ENCODE measurements at regions not wholly inside any gene's neighbourhood (a gene's known extent, or its start where the extent isn't known, plus 50 kb on each side); places are given as distances from the start of the nearest gene placed in this dataset.

DNA sequence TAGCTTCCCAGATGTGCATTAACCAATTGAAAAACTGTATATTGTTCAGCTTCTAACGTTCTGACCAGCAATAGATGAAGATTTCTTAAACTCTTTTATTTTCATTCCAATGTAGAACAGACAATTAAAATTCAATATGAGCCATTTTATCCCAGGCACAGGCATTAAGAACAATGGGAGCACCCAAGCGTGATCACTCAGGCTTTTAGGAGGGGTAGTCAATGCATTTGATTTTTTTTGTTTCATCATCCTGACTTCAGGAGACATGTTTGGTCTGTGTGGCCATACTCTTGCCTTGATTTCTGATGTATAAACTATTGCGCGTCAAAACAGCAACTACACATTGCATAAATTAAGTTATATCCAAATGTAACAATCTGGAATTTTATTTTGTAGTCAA lies 653.0 kb upstream of the RORB start:
- DNase-seq (ENCODE audit: low read depth) = no peak
- TF ChIP-seq, protein P1, sequence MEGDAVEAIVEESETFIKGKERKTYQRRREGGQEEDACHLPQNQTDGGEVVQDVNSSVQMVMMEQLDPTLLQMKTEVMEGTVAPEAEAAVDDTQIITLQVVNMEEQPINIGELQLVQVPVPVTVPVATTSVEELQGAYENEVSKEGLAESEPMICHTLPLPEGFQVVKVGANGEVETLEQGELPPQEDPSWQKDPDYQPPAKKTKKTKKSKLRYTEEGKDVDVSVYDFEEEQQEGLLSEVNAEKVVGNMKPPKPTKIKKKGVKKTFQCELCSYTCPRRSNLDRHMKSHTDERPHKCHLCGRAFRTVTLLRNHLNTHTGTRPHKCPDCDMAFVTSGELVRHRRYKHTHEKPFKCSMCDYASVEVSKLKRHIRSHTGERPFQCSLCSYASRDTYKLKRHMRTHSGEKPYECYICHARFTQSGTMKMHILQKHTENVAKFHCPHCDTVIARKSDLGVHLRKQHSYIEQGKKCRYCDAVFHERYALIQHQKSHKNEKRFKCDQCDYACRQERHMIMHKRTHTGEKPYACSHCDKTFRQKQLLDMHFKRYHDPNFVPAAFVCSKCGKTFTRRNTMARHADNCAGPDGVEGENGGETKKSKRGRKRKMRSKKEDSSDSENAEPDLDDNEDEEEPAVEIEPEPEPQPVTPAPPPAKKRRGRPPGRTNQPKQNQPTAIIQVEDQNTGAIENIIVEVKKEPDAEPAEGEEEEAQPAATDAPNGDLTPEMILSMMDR (IDR thresholded peaks at IDR 0.05; ENCODE audit: control insufficient read depth, insufficient read depth, low read depth, low read length, missing control alignments) = no peak
- no peak overlapping the region for H3K4me3 ChIP-seq (ENCODE audit: control insufficient read depth, low read depth, low read length)

DNA sequence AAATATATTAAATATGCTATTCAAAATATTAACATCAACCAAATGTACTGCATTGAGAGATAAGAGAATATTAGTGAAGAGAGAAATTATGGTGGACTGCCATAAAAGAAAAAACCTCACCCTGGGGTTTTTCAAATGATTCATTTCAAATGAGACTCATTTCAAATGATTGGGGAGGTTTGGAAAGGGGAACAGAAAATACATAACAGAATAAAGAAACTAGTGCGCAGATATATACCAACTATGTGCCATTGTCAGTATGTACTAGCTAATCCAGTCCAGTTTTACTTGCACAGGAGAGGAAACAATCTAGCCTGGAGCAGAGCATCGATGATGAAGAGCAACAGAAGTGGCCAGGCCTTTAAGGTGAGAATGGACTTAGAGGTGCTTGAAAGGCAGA lies 651.6 kb upstream of the RORB start:
- DNase-seq (ENCODE audit: low read depth) = no peak
- H3K4me3 ChIP-seq (ENCODE audit: control insufficient read depth, low read depth, low read length) = no peak overlapping the region
- TF ChIP-seq, protein P1 (IDR thresholded peaks at IDR 0.05; ENCODE audit: control insufficient read depth, insufficient read depth, low read depth, low read length, missing control alignments) = no peak

DNA sequence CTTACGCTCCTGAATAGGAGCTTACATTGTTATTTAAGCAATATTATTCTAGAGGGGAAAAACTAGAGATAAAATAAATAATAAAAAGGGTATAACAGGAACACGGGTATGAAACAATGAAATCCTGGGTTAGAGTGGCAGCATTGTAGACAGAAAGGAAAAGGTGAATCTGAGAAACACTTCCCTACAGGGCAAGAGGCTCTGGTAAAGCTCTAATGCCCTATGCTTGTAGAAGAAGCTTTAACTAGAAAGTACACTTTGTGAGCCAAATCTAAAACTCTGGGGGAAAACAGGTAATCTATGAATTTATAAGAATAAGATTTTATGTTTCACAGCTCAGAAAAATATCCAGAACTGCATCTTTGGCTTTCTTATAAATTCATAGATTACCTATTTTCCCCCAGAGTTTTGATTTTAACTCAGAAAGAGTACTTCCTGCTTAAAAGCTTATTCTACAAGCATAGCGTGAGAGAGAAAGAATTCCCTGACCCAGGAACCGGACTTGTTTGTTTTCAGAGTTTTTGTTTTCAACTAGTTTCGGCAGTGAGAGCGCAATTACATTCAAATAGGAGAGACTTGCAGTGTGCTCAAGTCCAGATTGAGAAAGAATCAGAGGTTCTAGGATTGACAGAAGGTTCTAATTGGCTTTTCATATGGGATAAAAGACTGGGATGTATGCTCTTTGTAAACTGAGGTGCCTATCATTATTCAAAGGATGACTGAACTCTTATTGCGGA lies 651.0 kb upstream of the RORB start:
- no peak overlapping the region for H3K4me3 ChIP-seq (ENCODE audit: control insufficient read depth, low read depth, low read length)
- TF ChIP-seq, protein P1 (IDR thresholded peaks at IDR 0.05; ENCODE audit: control insufficient read depth, insufficient read depth, low read depth, low read length, missing control alignments) = no peak
- no peak for DNase-seq (ENCODE audit: low read depth)

DNA sequence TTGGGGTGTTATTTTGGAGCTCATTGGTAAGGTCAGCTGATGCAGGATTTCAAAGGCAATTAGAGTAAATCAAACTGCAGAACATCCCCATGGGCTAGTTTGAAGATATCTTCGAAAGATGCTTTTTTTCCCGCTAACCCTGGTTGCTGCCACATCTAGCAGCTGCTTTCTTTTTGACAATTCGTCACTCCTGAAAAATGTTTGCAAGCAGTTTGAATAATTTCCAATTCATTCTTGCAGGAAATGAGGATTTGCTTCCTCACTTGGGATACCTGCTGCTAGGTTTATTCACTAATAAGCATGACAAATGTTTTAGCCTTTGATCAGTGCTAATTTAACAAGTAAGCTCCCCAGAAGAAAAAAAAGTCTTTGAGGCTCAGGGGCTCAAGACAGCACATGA lies 649.6 kb upstream of the RORB start:
- TF ChIP-seq, protein P1 (IDR thresholded peaks at IDR 0.05; ENCODE audit: control insufficient read depth, insufficient read depth, low read depth, low read length, missing control alignments) = no peak
- no peak overlapping the region for H3K4me3 ChIP-seq (ENCODE audit: control insufficient read depth, low read depth, low read length)
- DNase-seq (ENCODE audit: low read depth) = no peak

DNA sequence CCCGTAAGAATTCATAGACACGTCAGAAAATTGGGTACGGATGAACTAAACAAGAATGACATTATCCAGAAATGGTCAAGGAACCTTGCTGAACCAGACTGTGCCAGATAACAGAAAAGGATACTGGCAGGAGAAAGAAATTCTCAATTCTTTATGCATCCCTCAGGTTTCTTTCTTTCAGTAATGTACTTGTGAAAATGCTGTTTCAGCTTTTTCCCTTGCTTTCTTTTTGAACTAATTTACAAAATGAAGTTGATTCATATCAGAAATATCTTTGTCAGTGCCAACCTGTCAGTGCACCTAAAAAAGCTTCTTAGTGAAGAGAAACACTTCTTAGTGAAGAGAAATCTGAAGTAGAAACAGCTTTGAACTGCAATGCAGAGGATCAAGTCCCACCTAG lies 643.6 kb upstream of the RORB start:
- DNase-seq (ENCODE audit: low read depth) = no peak

DNA sequence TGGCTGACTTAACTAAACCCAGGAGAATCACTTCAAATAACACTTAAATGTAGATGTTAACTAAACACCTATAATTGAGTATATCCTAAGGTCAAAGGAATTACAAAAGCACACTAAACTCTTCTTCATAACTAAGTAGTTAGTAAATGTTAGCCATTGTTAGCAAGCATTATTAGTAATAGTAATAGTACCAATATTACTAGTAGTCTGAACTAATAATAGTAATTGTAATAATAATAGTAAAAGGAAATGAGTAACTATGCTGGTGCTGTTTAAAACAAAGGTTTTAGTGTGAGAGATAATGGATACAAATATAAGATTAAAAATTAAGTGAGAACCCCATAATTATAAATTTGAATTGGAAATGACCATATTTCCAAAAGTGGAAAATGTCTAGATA lies 641.9 kb upstream of the RORB start:
- no peak overlapping the region for H3K4me3 ChIP-seq (ENCODE audit: control insufficient read depth, low read depth, low read length)
- TF ChIP-seq, protein P1 (IDR thresholded peaks at IDR 0.05; ENCODE audit: control insufficient read depth, insufficient read depth, low read depth, low read length, missing control alignments) = no peak
- no peak for DNase-seq (ENCODE audit: low read depth)

More for the DNA sequence above, 643.6 kb upstream of the RORB start:
- H3K4me3 ChIP-seq (ENCODE audit: control insufficient read depth, low read depth, low read length) = no peak overlapping the region
- TF ChIP-seq, protein P1 (IDR thresholded peaks at IDR 0.05; ENCODE audit: control insufficient read depth, insufficient read depth, low read depth, low read length, missing control alignments) = no peak

Data from AG09309 (cell line).